ENCODE measurements at regions not wholly inside any gene's neighbourhood (a gene's known extent, or its start where the extent isn't known, plus 50 kb on each side); places are given as distances from the start of the nearest gene placed in this dataset.

DNA sequence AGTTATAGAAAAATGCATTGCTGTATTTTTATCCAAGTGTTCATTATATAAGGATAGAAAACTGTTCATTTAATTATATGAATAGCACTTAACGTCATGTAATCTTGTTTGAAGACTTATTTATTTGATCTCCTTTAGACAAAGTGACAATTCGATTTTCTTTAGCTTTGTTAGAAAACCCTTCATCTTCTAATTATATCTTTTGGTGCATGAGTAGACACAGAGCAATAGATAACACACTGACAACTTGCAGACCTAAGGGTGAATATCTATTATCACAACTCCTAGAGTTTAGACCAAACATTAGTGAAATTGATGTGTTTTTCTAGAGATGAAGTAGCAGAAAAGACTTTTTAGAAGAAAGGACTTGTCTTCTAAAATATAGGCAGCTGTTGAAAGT, 446.4 kb upstream of the SEMA6A start:
- ChIA-PET POLR2A (ENCODE audit: unreplicated experiment) (no interaction called here), CTCF (no interaction called here)
- no peaks in the 10 kb centered on the region for H3K27me3 ChIP-seq (ENCODE audit: insufficient read depth, low read depth)
- no peaks in the 10 kb centered on the region for H3K4me1 ChIP-seq (replicated peaks; ENCODE audit: insufficient read depth)
- H3K4me3 ChIP-seq = no peak overlapping the region
- no peak overlapping the region for H3K27ac ChIP-seq
- no peaks in the 10 kb centered on the region for H3K79me2 ChIP-seq (ENCODE audit: low read depth)
- no peak for DNase-seq
- H3K9me3 ChIP-seq (ENCODE audit: insufficient read depth, low read depth) = no peaks in the 10 kb centered on the region
- H3F3A ChIP-seq (ENCODE audit: insufficient read depth, low read depth) = no peaks in the 10 kb centered on the region
- no peak for TF ChIP-seq EZH2 (IDR thresholded peaks at IDR 0.05; ENCODE audit: low read depth)
- TF ChIP-seq, protein P1, sequence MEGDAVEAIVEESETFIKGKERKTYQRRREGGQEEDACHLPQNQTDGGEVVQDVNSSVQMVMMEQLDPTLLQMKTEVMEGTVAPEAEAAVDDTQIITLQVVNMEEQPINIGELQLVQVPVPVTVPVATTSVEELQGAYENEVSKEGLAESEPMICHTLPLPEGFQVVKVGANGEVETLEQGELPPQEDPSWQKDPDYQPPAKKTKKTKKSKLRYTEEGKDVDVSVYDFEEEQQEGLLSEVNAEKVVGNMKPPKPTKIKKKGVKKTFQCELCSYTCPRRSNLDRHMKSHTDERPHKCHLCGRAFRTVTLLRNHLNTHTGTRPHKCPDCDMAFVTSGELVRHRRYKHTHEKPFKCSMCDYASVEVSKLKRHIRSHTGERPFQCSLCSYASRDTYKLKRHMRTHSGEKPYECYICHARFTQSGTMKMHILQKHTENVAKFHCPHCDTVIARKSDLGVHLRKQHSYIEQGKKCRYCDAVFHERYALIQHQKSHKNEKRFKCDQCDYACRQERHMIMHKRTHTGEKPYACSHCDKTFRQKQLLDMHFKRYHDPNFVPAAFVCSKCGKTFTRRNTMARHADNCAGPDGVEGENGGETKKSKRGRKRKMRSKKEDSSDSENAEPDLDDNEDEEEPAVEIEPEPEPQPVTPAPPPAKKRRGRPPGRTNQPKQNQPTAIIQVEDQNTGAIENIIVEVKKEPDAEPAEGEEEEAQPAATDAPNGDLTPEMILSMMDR (conservative IDR thresholded peaks at IDR 0.05) = no peak
- H3K36me3 ChIP-seq (ENCODE audit: low read depth) = no peaks in the 10 kb centered on the region
- no peaks in the 10 kb centered on the region for H4K20me1 ChIP-seq (ENCODE audit: insufficient read depth)
- H3K4me2 ChIP-seq = no peak overlapping the region
- no peak overlapping the region for H2AFZ ChIP-seq
- no TSS peak for BruUV-seq (replicated peaks)
- intact Hi-C loops (cut with micrococcal nuclease; ENCODE audit: unreplicated experiment) = no loop called here
- no peaks in the 10 kb centered on the region for H3K9me2 ChIP-seq (ENCODE audit: insufficient read depth)

DNA sequence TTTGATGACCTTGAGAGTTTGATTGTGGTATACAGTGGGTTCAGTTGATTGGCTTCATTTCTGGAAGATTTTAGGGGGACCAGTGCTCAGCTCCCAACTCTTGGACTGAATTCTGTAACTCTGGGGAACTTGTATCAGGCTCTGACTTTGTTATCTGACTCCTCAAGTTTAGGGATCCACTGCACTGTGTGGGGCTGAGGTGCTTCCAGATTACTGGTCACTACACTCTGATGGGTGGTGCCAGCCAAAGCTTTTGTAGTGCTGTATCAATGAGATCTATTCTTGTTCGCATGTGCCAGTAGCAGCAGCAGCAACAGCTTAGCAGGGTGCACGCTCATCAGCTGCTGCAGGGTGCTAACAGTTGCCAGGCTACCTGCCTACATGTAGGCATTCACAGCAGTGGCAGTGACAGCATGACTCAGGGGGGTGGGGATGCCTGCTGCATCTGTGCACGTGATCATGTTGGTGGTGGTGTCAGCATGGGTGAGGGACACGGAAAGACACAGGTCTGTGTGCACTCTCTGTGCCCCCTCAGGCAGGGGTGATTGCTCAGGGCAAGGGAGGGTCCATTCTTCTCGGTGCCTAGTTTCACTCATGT, 438.8 kb upstream of the SEMA6A start:
- H3K27ac ChIP-seq = no peak overlapping the region
- no peaks in the 10 kb centered on the region for H3K36me3 ChIP-seq (ENCODE audit: low read depth)
- no peaks in the 10 kb centered on the region for H3K4me1 ChIP-seq (replicated peaks; ENCODE audit: insufficient read depth)
- TF ChIP-seq, protein P1 (conservative IDR thresholded peaks at IDR 0.05) = no peak
- TF ChIP-seq EZH2 (IDR thresholded peaks at IDR 0.05; ENCODE audit: low read depth) = no peak
- H3F3A ChIP-seq (ENCODE audit: insufficient read depth, low read depth) = no peaks in the 10 kb centered on the region
- H3K9me3 ChIP-seq (ENCODE audit: insufficient read depth, low read depth) = no peaks in the 10 kb centered on the region
- H3K4me2 ChIP-seq = no peak overlapping the region
- CTCF ChIA-PET = no interaction called here
- no peaks in the 10 kb centered on the region for H3K79me2 ChIP-seq (ENCODE audit: low read depth)
- no peak overlapping the region for H3K4me3 ChIP-seq
- H2AFZ ChIP-seq = no peak overlapping the region
- intact Hi-C loops (cut with micrococcal nuclease; ENCODE audit: unreplicated experiment) = no loop called here
- H3K9me2 ChIP-seq (ENCODE audit: insufficient read depth) = no peaks in the 10 kb centered on the region
- H3K27me3 ChIP-seq (ENCODE audit: insufficient read depth, low read depth) = no peaks in the 10 kb centered on the region
- POLR2A ChIA-PET (ENCODE audit: unreplicated experiment) = no interaction called here
- DNase-seq = no peak
- H4K20me1 ChIP-seq (ENCODE audit: insufficient read depth) = no peaks in the 10 kb centered on the region
- no TSS peak for BruUV-seq (replicated peaks)

DNA sequence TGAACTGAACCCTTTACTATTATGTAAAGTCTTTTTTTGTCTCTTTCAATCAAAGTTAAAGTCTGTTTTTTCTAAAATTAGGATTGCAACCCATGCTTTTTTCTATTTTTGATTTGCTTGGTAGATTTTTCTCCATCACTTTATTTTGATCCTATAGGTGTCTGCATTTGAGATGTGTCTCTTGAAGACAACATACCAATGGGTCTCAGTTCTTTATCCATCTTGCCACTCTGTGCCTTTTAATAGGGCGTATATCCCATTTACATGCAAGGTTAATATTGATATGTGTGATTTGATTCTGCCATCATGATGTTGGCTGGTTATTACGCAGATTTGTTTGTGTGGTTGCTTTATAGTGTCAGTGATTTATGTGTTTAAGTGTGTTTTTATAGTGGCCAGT, 436.0 kb upstream of the SEMA6A start:
- Histone ChIP-seq H3K4me1 (replicated peaks; ENCODE audit: insufficient read depth) (no peaks in the 10 kb centered on the region), H3K27me3 (ENCODE audit: insufficient read depth, low read depth) (no peaks in the 10 kb centered on the region), H3K36me3 (ENCODE audit: low read depth) (no peaks in the 10 kb centered on the region), H3K4me2 (no peak overlapping the region), H3K9me2 (ENCODE audit: insufficient read depth) (no peaks in the 10 kb centered on the region), H3F3A (ENCODE audit: insufficient read depth, low read depth) (no peaks in the 10 kb centered on the region), H2AFZ (no peak overlapping the region), H3K79me2 (ENCODE audit: low read depth) (no peaks in the 10 kb centered on the region), H3K4me3 (no peak overlapping the region), H3K9me3 (ENCODE audit: insufficient read depth, low read depth) (no peaks in the 10 kb centered on the region), H4K20me1 (ENCODE audit: insufficient read depth) (no peaks in the 10 kb centered on the region), H3K27ac (no peak overlapping the region)
- no peak for TF ChIP-seq EZH2 (IDR thresholded peaks at IDR 0.05; ENCODE audit: low read depth)
- TF ChIP-seq, protein P1 (conservative IDR thresholded peaks at IDR 0.05) = no peak
- ChIA-PET CTCF (no interaction called here), POLR2A (ENCODE audit: unreplicated experiment) (no interaction called here)
- BruUV-seq (replicated peaks) = no TSS peak
- intact Hi-C loops (cut with micrococcal nuclease; ENCODE audit: unreplicated experiment) = no loop called here
- DNase-seq = no peak
